Hepatic stellate cell (primary cell): ENCODE measurements at regions not wholly inside any gene's neighbourhood (a gene's known extent, or its start where the extent isn't known, plus 50 kb on each side); places are given as distances from the start of the nearest gene placed in this dataset.
A peak's percentile ranks its signal among the peaks of the same experiment; 100 is the strongest.
"Not testable (repeated sequence)": the region's sequence is repeated elsewhere in the genome, so short reads cannot be mapped to it uniquely, and the experiment has no call there.

Experiments
- DNase-seq: peaks from one replicate; pipeline ENCODE4 v3.0.0; 2011; ENCODE audit warnings: low spot score

GRCh38 chr3:162647321-162647720, 1150.7 kb downstream of the OTOL1 start:
- DNase-seq: no peak

GRCh38 chr3:162658003-162658402, 1161.4 kb downstream of the OTOL1 start:
- no peak for DNase-seq

- DNase-seq: no peak
These were observed 1169.2 kb downstream of the OTOL1 start for GRCh38 chr3:162665684-162666391.

GRCh38 chr3:162666835-162667234, 1170.2 kb downstream of the OTOL1 start:
- DNase-seq: no peak

GRCh38 chr3:162670181-162670580, 1173.6 kb downstream of the OTOL1 start:
- no peak for DNase-seq

- DNase-seq: no peak
These were observed 1180.9 kb downstream of the OTOL1 start for GRCh38 chr3:162677475-162677874.

GRCh38 chr3:162678941-162679340, 1182.3 kb downstream of the OTOL1 start:
- no peak for DNase-seq

- no peak for DNase-seq
These were observed 1187.7 kb downstream of the OTOL1 start for GRCh38 chr3:162684260-162684659.

- DNase-seq: no peak
These were observed 1202.7 kb downstream of the OTOL1 start for GRCh38 chr3:162699291-162699690.

GRCh38 chr3:162701211-162701610, 1204.6 kb downstream of the OTOL1 start:
- DNase-seq: no peak

- DNase-seq: no peak
These were observed 1206.3 kb downstream of the OTOL1 start for GRCh38 chr3:162702768-162703385.

- no peak for DNase-seq
These were observed 1207.6 kb downstream of the OTOL1 start for GRCh38 chr3:162704238-162704637.

- no peak for DNase-seq
These were observed 1208.3 kb downstream of the OTOL1 start for GRCh38 chr3:162704799-162705385.

GRCh38 chr3:162708394-162708793, 1211.8 kb downstream of the OTOL1 start:
- not testable (repeated sequence) for DNase-seq

GRCh38 chr3:162708942-162709706, 1212.5 kb downstream of the OTOL1 start:
- DNase-seq: not testable (repeated sequence)

- DNase-seq: no peak
These were observed 1213.9 kb downstream of the OTOL1 start for GRCh38 chr3:162710332-162711112.

- not testable (repeated sequence) for DNase-seq
These were observed 1220.5 kb downstream of the OTOL1 start for GRCh38 chr3:162717074-162717473.

- no peak for DNase-seq
These were observed 1222.1 kb downstream of the OTOL1 start for GRCh38 chr3:162718697-162719096.

GRCh38 chr3:162719684-162720341, 1223.2 kb downstream of the OTOL1 start:
- DNase-seq: peak; percentile 35

- DNase-seq: no peak
These were observed 1225.1 kb downstream of the OTOL1 start for GRCh38 chr3:162721736-162722135.

GRCh38 chr3:162722337-162722736, 1225.7 kb downstream of the OTOL1 start:
- DNase-seq: no peak
